PC-9 (cell line): ENCODE measurements at regions not wholly inside any gene's neighbourhood (a gene's known extent, or its start where the extent isn't known, plus 50 kb on each side); places are given as distances from the start of the nearest gene placed in this dataset.

Source experiments
- EZH2 ChIP-seq: fragments of 200-600 bp; sonication (generic); IDR thresholded peaks from 2 replicates; pipeline ENCODE4 v1.8.0; 2017; ENCODE audit warnings: antibody characterized with exemption, low read depth
- TF ChIP-seq, protein P1 (sequence below): fragments of 200-600 bp; sonication (generic); conservative IDR thresholded peaks from 2 replicates; pipeline ENCODE4 v1.6.1; 2017; ENCODE audit warnings: mixed run types, antibody characterized with exemption, mild to moderate bottlenecking, moderate library complexity

GRCh38 chrX:44785652-44786051 is 58.2 kb upstream of the DUSP21 start:
- TF ChIP-seq, protein P1, sequence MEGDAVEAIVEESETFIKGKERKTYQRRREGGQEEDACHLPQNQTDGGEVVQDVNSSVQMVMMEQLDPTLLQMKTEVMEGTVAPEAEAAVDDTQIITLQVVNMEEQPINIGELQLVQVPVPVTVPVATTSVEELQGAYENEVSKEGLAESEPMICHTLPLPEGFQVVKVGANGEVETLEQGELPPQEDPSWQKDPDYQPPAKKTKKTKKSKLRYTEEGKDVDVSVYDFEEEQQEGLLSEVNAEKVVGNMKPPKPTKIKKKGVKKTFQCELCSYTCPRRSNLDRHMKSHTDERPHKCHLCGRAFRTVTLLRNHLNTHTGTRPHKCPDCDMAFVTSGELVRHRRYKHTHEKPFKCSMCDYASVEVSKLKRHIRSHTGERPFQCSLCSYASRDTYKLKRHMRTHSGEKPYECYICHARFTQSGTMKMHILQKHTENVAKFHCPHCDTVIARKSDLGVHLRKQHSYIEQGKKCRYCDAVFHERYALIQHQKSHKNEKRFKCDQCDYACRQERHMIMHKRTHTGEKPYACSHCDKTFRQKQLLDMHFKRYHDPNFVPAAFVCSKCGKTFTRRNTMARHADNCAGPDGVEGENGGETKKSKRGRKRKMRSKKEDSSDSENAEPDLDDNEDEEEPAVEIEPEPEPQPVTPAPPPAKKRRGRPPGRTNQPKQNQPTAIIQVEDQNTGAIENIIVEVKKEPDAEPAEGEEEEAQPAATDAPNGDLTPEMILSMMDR, result no peak
- TF ChIP-seq EZH2, result no peak
